ENCODE measurements at regions not wholly inside any gene's neighbourhood (a gene's known extent, or its start where the extent isn't known, plus 50 kb on each side); places are given as distances from the start of the nearest gene placed in this dataset.

DNA sequence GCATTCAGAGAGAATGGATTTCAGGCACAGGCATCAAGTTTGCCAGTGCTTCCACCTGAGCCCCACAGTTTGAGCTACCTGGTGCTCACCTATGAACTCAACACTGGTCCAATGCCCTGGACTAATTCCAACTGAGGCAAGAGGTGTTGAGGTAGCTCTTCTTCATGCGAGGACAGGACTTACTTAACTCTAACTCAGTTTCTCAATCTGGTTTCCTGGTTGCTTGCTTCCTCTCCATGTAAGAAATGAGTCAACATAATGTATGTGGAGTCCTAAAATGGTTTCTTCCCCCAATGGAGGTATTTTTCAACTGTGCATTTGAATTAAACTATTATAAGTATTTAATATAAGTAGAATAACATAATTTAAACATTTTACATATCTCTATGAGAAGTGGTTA lies 523.6 kb upstream of the DAB2 start:
- H3K9ac ChIP-seq (ENCODE audit: extremely low read depth, insufficient read length, low read length), result no peak overlapping the region
- H3K27me3 Mint-ChIP-seq (ENCODE audit: low read depth), result no peaks in the 10 kb centered on the region; the same call in 1 of the 2 replicates
- no peaks in the 10 kb centered on the region for H3K79me1 ChIP-seq (ENCODE audit: insufficient read depth, low read depth, low read length, poor library complexity, severe bottlenecking)
- no peak overlapping the region for H3K4me3 Mint-ChIP-seq
- TF ChIP-seq, protein P1, sequence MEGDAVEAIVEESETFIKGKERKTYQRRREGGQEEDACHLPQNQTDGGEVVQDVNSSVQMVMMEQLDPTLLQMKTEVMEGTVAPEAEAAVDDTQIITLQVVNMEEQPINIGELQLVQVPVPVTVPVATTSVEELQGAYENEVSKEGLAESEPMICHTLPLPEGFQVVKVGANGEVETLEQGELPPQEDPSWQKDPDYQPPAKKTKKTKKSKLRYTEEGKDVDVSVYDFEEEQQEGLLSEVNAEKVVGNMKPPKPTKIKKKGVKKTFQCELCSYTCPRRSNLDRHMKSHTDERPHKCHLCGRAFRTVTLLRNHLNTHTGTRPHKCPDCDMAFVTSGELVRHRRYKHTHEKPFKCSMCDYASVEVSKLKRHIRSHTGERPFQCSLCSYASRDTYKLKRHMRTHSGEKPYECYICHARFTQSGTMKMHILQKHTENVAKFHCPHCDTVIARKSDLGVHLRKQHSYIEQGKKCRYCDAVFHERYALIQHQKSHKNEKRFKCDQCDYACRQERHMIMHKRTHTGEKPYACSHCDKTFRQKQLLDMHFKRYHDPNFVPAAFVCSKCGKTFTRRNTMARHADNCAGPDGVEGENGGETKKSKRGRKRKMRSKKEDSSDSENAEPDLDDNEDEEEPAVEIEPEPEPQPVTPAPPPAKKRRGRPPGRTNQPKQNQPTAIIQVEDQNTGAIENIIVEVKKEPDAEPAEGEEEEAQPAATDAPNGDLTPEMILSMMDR (conservative IDR thresholded peaks at IDR 0.05), result no peak
- no peak overlapping the region for H2BK12ac ChIP-seq (ENCODE audit: insufficient read length, low read depth, low read length)
- H4K8ac ChIP-seq (replicated peaks; ENCODE audit: insufficient read length, low read depth, low read length), result no peak overlapping the region
- H3K56ac ChIP-seq (ENCODE audit: insufficient read length, low read depth, low read length), result no peak overlapping the region
- no peak overlapping the region for H3K23ac ChIP-seq (ENCODE audit: insufficient read length, low read depth, low read length)
- H2BK120ac ChIP-seq (ENCODE audit: low read depth, low read length, poor library complexity, severe bottlenecking), result no peak overlapping the region
- DNase-seq, result no peak
- H3K79me2 ChIP-seq (ENCODE audit: insufficient read depth, low read length), result no peaks in the 10 kb centered on the region
- H4K91ac ChIP-seq (ENCODE audit: insufficient read length, low read depth, low read length), result no peak overlapping the region
- no peak overlapping the region for H3K27ac Mint-ChIP-seq
- no peaks in the 10 kb centered on the region for H3K23me2 ChIP-seq (ENCODE audit: insufficient read length, low read depth, low read length, poor library complexity, severe bottlenecking)
- no peaks in the 10 kb centered on the region for H3K4me1 Mint-ChIP-seq
- H3K4ac ChIP-seq (ENCODE audit: low read depth, low read length), result no peak overlapping the region
- no peak overlapping the region for H3K14ac ChIP-seq (ENCODE audit: insufficient read depth, low read length)
- no peak overlapping the region for H2BK5ac ChIP-seq (ENCODE audit: insufficient read length, low read length)
- H3K27ac ChIP-seq (ENCODE audit: insufficient read length, low read depth, low read length), result no peak overlapping the region
- no peak overlapping the region for H2BK20ac ChIP-seq (ENCODE audit: low read depth, low read length, poor library complexity, severe bottlenecking)
- no peak overlapping the region for H2AFZ ChIP-seq (ENCODE audit: low read length)
- H3T11ph ChIP-seq (ENCODE audit: low read length), result no peak overlapping the region
- no peaks in the 10 kb centered on the region for H3K4me1 ChIP-seq (ENCODE audit: insufficient read depth, low read length)
- no peaks in the 10 kb centered on the region for H4K20me1 ChIP-seq (ENCODE audit: control insufficient read depth, insufficient read depth, insufficient read length)
- no peaks in the 10 kb centered on the region for H3K9me3 ChIP-seq (ENCODE audit: control insufficient read depth, low read depth, low read length)
- H4K5ac ChIP-seq (ENCODE audit: insufficient read length, low read depth, low read length), result no peak overlapping the region
- no peaks in the 10 kb centered on the region for H3K36me3 Mint-ChIP-seq (ENCODE audit: insufficient read depth in 1 of 3, low read depth in 3 of 3)
- H3K27me3 ChIP-seq (ENCODE audit: insufficient read depth, low read length), result no peaks in the 10 kb centered on the region
- no peak overlapping the region for H2BK15ac ChIP-seq (ENCODE audit: low read depth, low read length)
- peaks cover 7 to 13% of the 10 kb centered on the region in 2 experiments; a peak in 3 of 5 replicates for H3K9me3 Mint-ChIP-seq
- no peak overlapping the region for H3K18ac ChIP-seq (ENCODE audit: insufficient read length, low read depth, low read length)
- WGBS (ENCODE audit: extremely low coverage, insufficient read length, low lambda C conversion rate), result no CpG with 5 or more reads among the region's 1 CpG
- no peak overlapping the region for H3K4me2 ChIP-seq (ENCODE audit: insufficient read depth, insufficient read length, low read length)
- no peak overlapping the region for H2AK5ac ChIP-seq (ENCODE audit: insufficient read length, low read length)

Measured in H9 (cell line).